MCF 10A (cell line): ENCODE measurements at regions not wholly inside any gene's neighbourhood (a gene's known extent, or its start where the extent isn't known, plus 50 kb on each side); places are given as distances from the start of the nearest gene placed in this dataset.

Source experiments
- BruUV-seq: library from RNA; stranded (reverse); fragments of 400-500 nt; replicated peaks from 2 replicates; lab custom pipeline; 2021; lab: Mats Ljungman, UMichigan
- CTCF ChIA-PET: fragments of 300-600 bp; sonication (Branson Sonifier 250); formaldehyde crosslinking; extraction: SDS; loops from one replicate; lab custom pipeline; 2021; ENCODE audit warnings: antibody characterized with exemption, inconsistent platforms; lab: Yijun Ruan, JAX
- POLR2A ChIA-PET: fragments of 300-600, 350-650 bp; sonication (Branson Sonifier 250); formaldehyde crosslinking; extraction: SDS; loops from one replicate; lab custom pipeline; 2020; ENCODE audit warnings: antibody characterized with exemption, inconsistent platforms; lab: Yijun Ruan, JAX
- DNase-seq: peaks from one replicate; pipeline ENCODE4 v3.0.0-alpha.2; 2018; ENCODE audit not compliant: unreplicated experiment
- H3K27ac Mint-ChIP-seq: one replicate; pipeline ENCODE4 v1.8.0; 2022; ENCODE audit warnings: mild to moderate bottlenecking, low read depth, mixed read lengths; ENCODE audit not compliant: unreplicated experiment
- H3K27me3 Mint-ChIP-seq: one replicate; pipeline ENCODE4 v1.8.0; 2022; ENCODE audit warnings: mixed read lengths; ENCODE audit not compliant: insufficient read depth, unreplicated experiment
- H3K36me3 Mint-ChIP-seq: one replicate; pipeline ENCODE4 v1.8.0; 2022; ENCODE audit warnings: mild to moderate bottlenecking, moderate library complexity, mixed read lengths; ENCODE audit not compliant: insufficient read depth, unreplicated experiment
- H3K4me1 Mint-ChIP-seq: one replicate; pipeline ENCODE4 v1.8.0; 2022; ENCODE audit warnings: mixed read lengths; ENCODE audit not compliant: insufficient read depth, unreplicated experiment
- H3K4me3 Mint-ChIP-seq: one replicate; pipeline ENCODE4 v1.8.0; 2022; ENCODE audit warnings: mild to moderate bottlenecking, moderate library complexity, mixed read lengths; ENCODE audit not compliant: unreplicated experiment
- H3K9me3 Mint-ChIP-seq: one replicate; pipeline ENCODE4 v1.8.0; 2022; ENCODE audit warnings: mixed read lengths; ENCODE audit not compliant: unreplicated experiment
- CTCF ChIP-seq: fragments of 200-600 bp; IDR thresholded peaks from one replicate; pipeline ENCODE4 v1.8.0; 2022; ENCODE audit warnings: antibody characterized with exemption, mild to moderate bottlenecking; ENCODE audit not compliant: unreplicated experiment
- intact Hi-C: fragments of 100-400 bp; cut with micrococcal nuclease; formaldehyde crosslinking; loops from 2 replicates; pipeline ENCODE4 v1.14.1; 2022

- Mint-ChIP-seq H3K27ac (no peak overlapping the region), H3K9me3 (no peaks in the 10 kb centered on the region), H3K36me3 (no peaks in the 10 kb centered on the region), H3K4me3 (no peak overlapping the region), H3K27me3 (no peaks in the 10 kb centered on the region), H3K4me1 (no peaks in the 10 kb centered on the region)
- DNase-seq, result no peak
- no peak for TF ChIP-seq CTCF
- CTCF ChIA-PET, result interaction anchor here (0.6 to 0.8 kb wide), 3 partner anchors 81 to 490 kb away, joined by 3 read pairs; no protein-coding TSS in a partner anchor
- POLR2A ChIA-PET, result interaction anchor here (0.5 kb wide), 1 partner anchor 192 kb away, joined by 4 read pairs; no protein-coding TSS in a partner anchor
- no TSS peak for BruUV-seq
- intact Hi-C loops, result no loop called here
These were observed 233.1 kb upstream of the DKK2 start for GRCh38 chr4:107269175-107269574.

- no peak overlapping the region for H3K27ac Mint-ChIP-seq
- no peak for DNase-seq
- H3K36me3 Mint-ChIP-seq, result no peaks in the 10 kb centered on the region
- no peaks in the 10 kb centered on the region for H3K9me3 Mint-ChIP-seq
- intact Hi-C loops, result no loop called here
- no TSS peak for BruUV-seq
- CTCF ChIA-PET, result interaction anchor here (1.3 to 1.4 kb wide), 2 partner anchors 10 to 16 kb away, joined by 3 read pairs; no protein-coding TSS in a partner anchor
- peaks cover 9% of the 10 kb centered on the region for H3K4me1 Mint-ChIP-seq
- H3K27me3 Mint-ChIP-seq, result no peaks in the 10 kb centered on the region
- POLR2A ChIA-PET, result no interaction called here
- TF ChIP-seq CTCF, result no peak
- H3K4me3 Mint-ChIP-seq, result no peak overlapping the region
These were observed 229.7 kb upstream of the DKK2 start for GRCh38 chr4:107265859-107266258.

- no peaks in the 10 kb centered on the region for H3K36me3 Mint-ChIP-seq
- ChIA-PET CTCF (no interaction called here), POLR2A (no interaction called here)
- intact Hi-C loops, result no loop called here
- H3K27ac Mint-ChIP-seq, result no peak overlapping the region
- DNase-seq, result peak; percentile 35
- BruUV-seq, result no TSS peak
- H3K4me3 Mint-ChIP-seq, result no peak overlapping the region
- peaks cover 21% of the 10 kb centered on the region for H3K4me1 Mint-ChIP-seq
- no peaks in the 10 kb centered on the region for H3K27me3 Mint-ChIP-seq
- no peaks in the 10 kb centered on the region for H3K9me3 Mint-ChIP-seq
- no peak for TF ChIP-seq CTCF
These were observed 225.2 kb upstream of the DKK2 start for GRCh38 chr4:107261241-107261874.

GRCh38 chr4:107258359-107258758 lies 222.2 kb upstream of the DKK2 start:
- BruUV-seq, result no TSS peak
- Mint-ChIP-seq H3K27ac (no peak overlapping the region), H3K27me3 (no peaks in the 10 kb centered on the region), H3K36me3 (no peaks in the 10 kb centered on the region), H3K4me1 (peaks cover 35% of the 10 kb centered on the region), H3K9me3 (no peaks in the 10 kb centered on the region), H3K4me3 (no peak overlapping the region)
- DNase-seq, result peak; percentile 36
- TF ChIP-seq CTCF, result no peak
- intact Hi-C loops, result no loop called here
- CTCF ChIA-PET, result no interaction called here
- POLR2A ChIA-PET, result interaction anchor here (0.5 kb wide), 1 partner anchor 41 kb away, joined by 3 read pairs; no protein-coding TSS in a partner anchor
